ENCODE measurements at regions not wholly inside any gene's neighbourhood (a gene's known extent, or its start where the extent isn't known, plus 50 kb on each side); places are given as distances from the start of the nearest gene placed in this dataset.

DNA sequence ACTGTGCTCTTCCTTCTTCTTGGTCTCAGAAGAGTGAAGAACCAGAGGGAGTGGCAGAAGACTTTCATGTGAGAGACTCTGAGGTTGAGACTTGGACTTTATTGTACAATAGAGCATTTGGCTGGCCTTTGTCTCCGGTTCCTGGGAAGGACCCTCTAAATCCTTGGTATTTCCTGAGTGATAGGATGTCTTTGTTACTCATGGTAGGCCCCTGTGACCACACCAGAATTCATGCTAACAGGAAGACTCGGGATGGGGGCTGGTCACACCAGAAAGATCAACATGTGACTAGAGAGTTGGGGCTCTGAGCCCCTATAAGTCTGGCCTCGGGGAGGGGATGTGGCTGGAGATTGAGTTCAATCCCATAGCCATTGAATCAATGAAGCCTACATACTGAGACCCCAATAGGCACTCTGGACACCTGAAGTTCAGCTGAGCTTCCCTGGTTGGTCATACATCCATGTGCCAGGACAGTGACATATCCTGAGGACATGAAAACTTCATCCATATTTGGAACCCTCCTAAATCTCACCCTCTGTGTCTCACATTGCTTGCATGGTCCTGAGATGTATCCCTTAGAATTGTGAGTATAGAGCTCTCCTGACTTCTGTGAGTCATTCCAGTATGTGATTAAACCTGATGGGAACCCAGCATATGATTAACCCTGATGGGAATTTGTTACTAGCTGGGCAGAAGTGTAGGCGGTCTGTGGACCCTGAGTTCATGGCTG, 201.7 kb downstream of the GADD45G start:
- TF ChIP-seq, protein P1, sequence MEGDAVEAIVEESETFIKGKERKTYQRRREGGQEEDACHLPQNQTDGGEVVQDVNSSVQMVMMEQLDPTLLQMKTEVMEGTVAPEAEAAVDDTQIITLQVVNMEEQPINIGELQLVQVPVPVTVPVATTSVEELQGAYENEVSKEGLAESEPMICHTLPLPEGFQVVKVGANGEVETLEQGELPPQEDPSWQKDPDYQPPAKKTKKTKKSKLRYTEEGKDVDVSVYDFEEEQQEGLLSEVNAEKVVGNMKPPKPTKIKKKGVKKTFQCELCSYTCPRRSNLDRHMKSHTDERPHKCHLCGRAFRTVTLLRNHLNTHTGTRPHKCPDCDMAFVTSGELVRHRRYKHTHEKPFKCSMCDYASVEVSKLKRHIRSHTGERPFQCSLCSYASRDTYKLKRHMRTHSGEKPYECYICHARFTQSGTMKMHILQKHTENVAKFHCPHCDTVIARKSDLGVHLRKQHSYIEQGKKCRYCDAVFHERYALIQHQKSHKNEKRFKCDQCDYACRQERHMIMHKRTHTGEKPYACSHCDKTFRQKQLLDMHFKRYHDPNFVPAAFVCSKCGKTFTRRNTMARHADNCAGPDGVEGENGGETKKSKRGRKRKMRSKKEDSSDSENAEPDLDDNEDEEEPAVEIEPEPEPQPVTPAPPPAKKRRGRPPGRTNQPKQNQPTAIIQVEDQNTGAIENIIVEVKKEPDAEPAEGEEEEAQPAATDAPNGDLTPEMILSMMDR (IDR thresholded peaks at IDR 0.05 in 2 of 3, conservative IDR thresholded peaks at IDR 0.05 in 1 of 3; ENCODE audit: borderline replicate concordance in 1 of 3, insufficient read depth in 1 of 3, low read depth in 2 of 3, low read length in 2 of 3) = no peak
- TF ChIP-seq EZH2phosphoT487 (IDR thresholded peaks at IDR 0.05; ENCODE audit: borderline replicate concordance) (no peak), POLR2AphosphoS5 (IDR thresholded peaks at IDR 0.05; ENCODE audit: low read depth, low read length) (no peak), EZH2 (IDR thresholded peaks at IDR 0.05) (no peak), POLR2A (IDR thresholded peaks at IDR 0.05; ENCODE audit: borderline replicate concordance, extremely low read depth, insufficient read depth, insufficient read length) (no peak)
